ENCODE measurements at regions not wholly inside any gene's neighbourhood (a gene's known extent, or its start where the extent isn't known, plus 50 kb on each side); places are given as distances from the start of the nearest gene placed in this dataset.
"Not testable (repeated sequence)": the region's sequence is repeated elsewhere in the genome, so short reads cannot be mapped to it uniquely, and the experiment has no call there.

GRCh38 chr9:26131886-26132285 lies 453.6 kb upstream of the TUSC1 start:
- no peaks in the 10 kb centered on the region for H3K9me3 ChIP-seq (ENCODE audit: low read length)
- no peaks in the 10 kb centered on the region for H3K9me2 ChIP-seq (ENCODE audit: insufficient read depth, low read length)
- no peak overlapping the region for H3K27ac ChIP-seq (ENCODE audit: low read depth, low read length, poor library complexity, severe bottlenecking)
- CTCF ChIA-PET (ENCODE audit: unreplicated experiment) = no interaction called here
- intact Hi-C loops (cut with micrococcal nuclease; ENCODE audit: unreplicated experiment) = no loop called here
- H2AFZ ChIP-seq (ENCODE audit: low read length) = no peak overlapping the region
- no peaks in the 10 kb centered on the region for H3K4me1 ChIP-seq (ENCODE audit: insufficient read depth, low read length, poor library complexity, severe bottlenecking)
- no peak overlapping the region for H3K4me2 ChIP-seq (ENCODE audit: low read length)
- no peaks in the 10 kb centered on the region for H4K20me1 ChIP-seq (ENCODE audit: insufficient read depth, low read length)
- TF ChIP-seq CTCF (conservative IDR thresholded peaks at IDR 0.05; ENCODE audit: low read length) (no peak), EZH2phosphoT487 (IDR thresholded peaks at IDR 0.05; ENCODE audit: borderline replicate concordance, low read depth, low read length) (no peak)
- H3K79me2 ChIP-seq (ENCODE audit: insufficient read depth, low read depth, low read length) = no peaks in the 10 kb centered on the region
- BruUV-seq (replicated peaks) = no TSS peak
- H3K4me3 ChIP-seq (ENCODE audit: low read depth, low read length, poor library complexity, severe bottlenecking) = no peak overlapping the region
- POLR2A ChIA-PET = no interaction called here
- no peak for DNase-seq (ENCODE audit: low spot score)
- no peaks in the 10 kb centered on the region for H3K36me3 ChIP-seq (ENCODE audit: insufficient read depth, low read length)

GRCh38 chr9:26129217-26129616 lies 451.0 kb upstream of the TUSC1 start:
- TF ChIP-seq EZH2phosphoT487 (IDR thresholded peaks at IDR 0.05; ENCODE audit: borderline replicate concordance, low read depth, low read length) = no peak
- no peak for TF ChIP-seq CTCF (conservative IDR thresholded peaks at IDR 0.05; ENCODE audit: low read length)
- BruUV-seq (replicated peaks) = no TSS peak
- intact Hi-C loops (cut with micrococcal nuclease; ENCODE audit: unreplicated experiment) = no loop called here
- H3K4me3 ChIP-seq (ENCODE audit: low read depth, low read length, poor library complexity, severe bottlenecking) = no peak overlapping the region
- H3K9me3 ChIP-seq (ENCODE audit: low read length) = no peaks in the 10 kb centered on the region
- no peaks in the 10 kb centered on the region for H3K9me2 ChIP-seq (ENCODE audit: insufficient read depth, low read length)
- H3K27ac ChIP-seq (ENCODE audit: low read depth, low read length, poor library complexity, severe bottlenecking) = no peak overlapping the region
- ChIA-PET POLR2A (interaction anchor here (0.6 to 1.0 kb wide), 2 partner anchors 9 to 573 kb away, joined by 3 read pairs; no protein-coding TSS in a partner anchor), CTCF (ENCODE audit: unreplicated experiment) (no interaction called here)
- H3K36me3 ChIP-seq (ENCODE audit: insufficient read depth, low read length) = no peaks in the 10 kb centered on the region
- no peaks in the 10 kb centered on the region for H3K79me2 ChIP-seq (ENCODE audit: insufficient read depth, low read depth, low read length)
- no peaks in the 10 kb centered on the region for H4K20me1 ChIP-seq (ENCODE audit: insufficient read depth, low read length)
- no peaks in the 10 kb centered on the region for H3K4me1 ChIP-seq (ENCODE audit: insufficient read depth, low read length, poor library complexity, severe bottlenecking)
- no peak overlapping the region for H3K4me2 ChIP-seq (ENCODE audit: low read length)
- no peak overlapping the region for H2AFZ ChIP-seq (ENCODE audit: low read length)
- DNase-seq (ENCODE audit: low spot score) = no peak

GRCh38 chr9:26125693-26126092 lies 447.4 kb upstream of the TUSC1 start:
- BruUV-seq (replicated peaks) = no TSS peak
- no peaks in the 10 kb centered on the region for H3K79me2 ChIP-seq (ENCODE audit: insufficient read depth, low read depth, low read length)
- no peak for DNase-seq (ENCODE audit: low spot score)
- H3K27ac ChIP-seq (ENCODE audit: low read depth, low read length, poor library complexity, severe bottlenecking) = no peak overlapping the region
- H3K36me3 ChIP-seq (ENCODE audit: insufficient read depth, low read length) = no peaks in the 10 kb centered on the region
- ChIA-PET POLR2A (interaction anchor here (0.6 kb wide), 1 partner anchor 609 kb away, joined by 3 read pairs; no protein-coding TSS in a partner anchor), CTCF (ENCODE audit: unreplicated experiment) (no interaction called here)
- intact Hi-C loops (cut with micrococcal nuclease; ENCODE audit: unreplicated experiment) = no loop called here
- H3K9me2 ChIP-seq (ENCODE audit: insufficient read depth, low read length) = no peaks in the 10 kb centered on the region
- no peak overlapping the region for H3K4me2 ChIP-seq (ENCODE audit: low read length)
- no peaks in the 10 kb centered on the region for H3K9me3 ChIP-seq (ENCODE audit: low read length)
- H3K4me1 ChIP-seq (ENCODE audit: insufficient read depth, low read length, poor library complexity, severe bottlenecking) = no peaks in the 10 kb centered on the region
- no peaks in the 10 kb centered on the region for H4K20me1 ChIP-seq (ENCODE audit: insufficient read depth, low read length)
- H2AFZ ChIP-seq (ENCODE audit: low read length) = no peak overlapping the region
- TF ChIP-seq CTCF (conservative IDR thresholded peaks at IDR 0.05; ENCODE audit: low read length) (no peak), EZH2phosphoT487 (IDR thresholded peaks at IDR 0.05; ENCODE audit: borderline replicate concordance, low read depth, low read length) (no peak)
- no peak overlapping the region for H3K4me3 ChIP-seq (ENCODE audit: low read depth, low read length, poor library complexity, severe bottlenecking)

GRCh38 chr9:26116085-26116484 lies 437.8 kb upstream of the TUSC1 start:
- H3K27ac ChIP-seq (ENCODE audit: low read depth, low read length, poor library complexity, severe bottlenecking); H3K4me2 ChIP-seq (ENCODE audit: low read length); H2AFZ ChIP-seq (ENCODE audit: low read length); H3K9me3 ChIP-seq (ENCODE audit: low read length); H3K4me1 ChIP-seq (ENCODE audit: insufficient read depth, low read length, poor library complexity, severe bottlenecking); H3K79me2 ChIP-seq (ENCODE audit: insufficient read depth, low read depth, low read length); H3K4me3 ChIP-seq (ENCODE audit: low read depth, low read length, poor library complexity, severe bottlenecking); intact Hi-C loops (cut with micrococcal nuclease; ENCODE audit: unreplicated experiment); CTCF ChIA-PET (ENCODE audit: unreplicated experiment); H3K36me3 ChIP-seq (ENCODE audit: insufficient read depth, low read length); H4K20me1 ChIP-seq (ENCODE audit: insufficient read depth, low read length); H3K9me2 ChIP-seq (ENCODE audit: insufficient read depth, low read length); DNase-seq (ENCODE audit: low spot score); BruUV-seq (replicated peaks): not testable (repeated sequence)
- POLR2A ChIA-PET = interaction anchor here (0.6 to 0.9 kb wide), 2 partner anchors 13 to 22 kb away, joined by 3 to 4 read pairs; no protein-coding TSS in a partner anchor

Data from OCI-LY7 (cell line).